PC-3 (cell line): ENCODE measurements at regions not wholly inside any gene's neighbourhood (a gene's known extent, or its start where the extent isn't known, plus 50 kb on each side); places are given as distances from the start of the nearest gene placed in this dataset.

ENCODE experiments used
- CTCF ChIP-seq: fragments of 300-600 bp; sonication (generic); conservative IDR thresholded peaks from 2 replicates; pipeline ENCODE4 v1.5.1; 2017; ENCODE audit warnings: antibody characterized with exemption, low read depth, mild to moderate bottlenecking, low read length
- EZH2 ChIP-seq: fragments of 300-600 bp; sonication (generic); IDR thresholded peaks from one replicate; pipeline ENCODE4 v1.6.1; 2017; ENCODE audit warnings: antibody characterized with exemption, mild to moderate bottlenecking, low read length; ENCODE audit not compliant: unreplicated experiment
- EZH2phosphoT487 ChIP-seq: fragments of 300-600 bp; sonication (generic); IDR thresholded peaks from 2 replicates; pipeline ENCODE4 v1.6.1; 2018; ENCODE audit warnings: mild to moderate bottlenecking, antibody characterized with exemption, low read length, borderline replicate concordance

DNA sequence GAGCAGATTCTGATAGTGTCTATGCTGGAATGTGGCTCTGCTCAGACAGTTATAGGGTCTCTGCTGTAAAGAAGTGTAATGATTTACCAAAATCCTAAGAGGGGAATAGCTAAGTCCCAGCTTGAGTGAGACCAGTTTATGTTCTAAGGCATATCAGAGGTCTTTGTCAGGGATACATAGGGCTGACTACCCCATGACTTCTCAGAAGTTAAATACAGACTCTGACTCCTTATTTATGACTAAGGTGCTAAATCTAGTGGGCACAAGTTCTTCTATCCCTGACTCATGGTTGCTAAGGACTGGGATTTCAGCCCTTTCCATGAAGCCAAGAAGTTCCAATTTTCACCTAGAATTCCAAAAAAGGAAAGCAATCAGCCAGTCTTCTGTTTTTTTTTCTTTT, 192.6 kb upstream of the POU1F1 start:
- TF ChIP-seq CTCF, result no peak
- TF ChIP-seq EZH2, result no peak
- TF ChIP-seq EZH2phosphoT487, result no peak
